22Rv1 (cell line): ENCODE measurements at regions not wholly inside any gene's neighbourhood (a gene's known extent, or its start where the extent isn't known, plus 50 kb on each side); places are given as distances from the start of the nearest gene placed in this dataset.
"Not testable (repeated sequence)": the region's sequence is repeated elsewhere in the genome, so short reads cannot be mapped to it uniquely, and the experiment has no call there.

Experiments
- ZFX ChIP-seq: fragments of 450-650 bp; IDR thresholded peaks from 2 replicates; pipeline ENCODE4 v1.6.1; 2017; ENCODE audit warnings: antibody characterized with exemption, borderline replicate concordance
- TF ChIP-seq, protein P1 (sequence below): fragments of 450-650 bp; IDR thresholded peaks from 2 replicates; pipeline ENCODE4 v1.5.1; 2017; ENCODE audit warnings: mild to moderate bottlenecking

DNA sequence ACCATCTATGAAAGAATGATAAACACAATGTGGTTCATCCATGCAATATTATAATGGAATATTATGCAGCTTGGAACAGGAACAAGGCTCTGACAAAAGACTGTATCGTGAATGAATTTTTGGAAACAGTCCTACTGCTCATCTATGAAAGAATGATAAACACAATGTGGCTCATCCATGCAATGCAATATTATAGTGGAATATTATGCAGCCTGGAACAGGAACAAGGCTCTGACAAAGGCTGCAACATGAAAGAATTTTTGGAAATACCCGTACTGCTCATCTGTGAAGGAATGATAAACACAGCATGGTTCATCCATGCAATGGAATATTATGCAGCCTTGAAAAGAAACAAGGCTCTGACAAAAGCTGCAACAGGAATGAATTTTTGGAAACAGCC lies 158.8 kb downstream of the CRLF2 start:
- TF ChIP-seq, protein P1, sequence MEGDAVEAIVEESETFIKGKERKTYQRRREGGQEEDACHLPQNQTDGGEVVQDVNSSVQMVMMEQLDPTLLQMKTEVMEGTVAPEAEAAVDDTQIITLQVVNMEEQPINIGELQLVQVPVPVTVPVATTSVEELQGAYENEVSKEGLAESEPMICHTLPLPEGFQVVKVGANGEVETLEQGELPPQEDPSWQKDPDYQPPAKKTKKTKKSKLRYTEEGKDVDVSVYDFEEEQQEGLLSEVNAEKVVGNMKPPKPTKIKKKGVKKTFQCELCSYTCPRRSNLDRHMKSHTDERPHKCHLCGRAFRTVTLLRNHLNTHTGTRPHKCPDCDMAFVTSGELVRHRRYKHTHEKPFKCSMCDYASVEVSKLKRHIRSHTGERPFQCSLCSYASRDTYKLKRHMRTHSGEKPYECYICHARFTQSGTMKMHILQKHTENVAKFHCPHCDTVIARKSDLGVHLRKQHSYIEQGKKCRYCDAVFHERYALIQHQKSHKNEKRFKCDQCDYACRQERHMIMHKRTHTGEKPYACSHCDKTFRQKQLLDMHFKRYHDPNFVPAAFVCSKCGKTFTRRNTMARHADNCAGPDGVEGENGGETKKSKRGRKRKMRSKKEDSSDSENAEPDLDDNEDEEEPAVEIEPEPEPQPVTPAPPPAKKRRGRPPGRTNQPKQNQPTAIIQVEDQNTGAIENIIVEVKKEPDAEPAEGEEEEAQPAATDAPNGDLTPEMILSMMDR: not testable (repeated sequence)
- not testable (repeated sequence) for TF ChIP-seq ZFX
